Nucleus accumbens (tissue), 56 donors: ENCODE measurements at regions not wholly inside any gene's neighbourhood (a gene's known extent, or its start where the extent isn't known, plus 50 kb on each side); places are given as distances from the start of the nearest gene placed in this dataset.

Experiments used
- DNase-seq, 56 donors: peaks; one replicate each; lab custom pipeline; 2025; lab: John Stamatoyannopoulos, UW

GRCh38 chr19:32178956-32179355 lies 166.5 kb upstream of the ZNF507 start:
- DNase-seq, result no peak

- DNase-seq, result no peak
Observed at GRCh38 chr19:32181216-32181920, 164.0 kb upstream of the ZNF507 start.

- no peak for DNase-seq
Observed at GRCh38 chr19:32186542-32187330, 158.7 kb upstream of the ZNF507 start.

- DNase-seq, result no peak
Observed at GRCh38 chr19:32188921-32189320, 156.5 kb upstream of the ZNF507 start.

- no peak for DNase-seq
Observed at GRCh38 chr19:32189956-32190706, 155.3 kb upstream of the ZNF507 start.

- DNase-seq, result no peak
Observed at GRCh38 chr19:32191921-32192320, 153.5 kb upstream of the ZNF507 start.

GRCh38 chr19:32195706-32196610 lies 149.5 kb upstream of the ZNF507 start:
- DNase-seq, result no peak

GRCh38 chr19:32196690-32197420 lies 148.6 kb upstream of the ZNF507 start:
- DNase-seq, result no peak

- no peak for DNase-seq
Observed at GRCh38 chr19:32197896-32198882, 147.2 kb upstream of the ZNF507 start.

- DNase-seq, result no peak
Observed at GRCh38 chr19:32199501-32200040, 145.8 kb upstream of the ZNF507 start.

GRCh38 chr19:32200312-32201038 lies 144.9 kb upstream of the ZNF507 start:
- peak in 29 of 56 donors; percentile 1 to 52 (median 17) for DNase-seq

GRCh38 chr19:32201211-32201610 lies 144.2 kb upstream of the ZNF507 start:
- no peak for DNase-seq

- DNase-seq, result no peak
Observed at GRCh38 chr19:32201636-32202051, 143.8 kb upstream of the ZNF507 start.

GRCh38 chr19:32202244-32202643 lies 143.2 kb upstream of the ZNF507 start:
- DNase-seq, result no peak

- DNase-seq, result no peak
Observed at GRCh38 chr19:32203161-32203560, 142.2 kb upstream of the ZNF507 start.

GRCh38 chr19:32206065-32206464 lies 139.3 kb upstream of the ZNF507 start:
- no peak for DNase-seq

- DNase-seq, result no peak
Observed at GRCh38 chr19:32208060-32208459, 137.3 kb upstream of the ZNF507 start.
